ENCODE measurements at regions not wholly inside any gene's neighbourhood (a gene's known extent, or its start where the extent isn't known, plus 50 kb on each side); places are given as distances from the start of the nearest gene placed in this dataset.

GRCh38 chr12:42935756-42936155 is 346.2 kb upstream of the PRICKLE1 start:
- no CpG with 5 or more reads among the region's 2 CpGs for WGBS (ENCODE audit: extremely low coverage, insufficient read length, low lambda C conversion rate)
- H2BK5ac ChIP-seq (ENCODE audit: insufficient read length, low read length): no peak overlapping the region
- no peaks in the 10 kb centered on the region for H3K27me3 ChIP-seq (ENCODE audit: insufficient read depth, low read length)
- H3K79me2 ChIP-seq (ENCODE audit: insufficient read depth, low read length): no peaks in the 10 kb centered on the region
- Mint-ChIP-seq H3K27ac (no peak overlapping the region), H3K4me1 (0 out of 4 replicates have a peak, but pooled peaks cover 0 to 4% of the 10 kb centered on the region in 2 experiments), H3K4me3 (no peak overlapping the region), H3K27me3 (ENCODE audit: low read depth) (no peaks in the 10 kb centered on the region), H3K36me3 (ENCODE audit: insufficient read depth in 1 of 3, low read depth in 3 of 3) (peaks cover 0 to 13% (median 0%) of the 10 kb centered on the region in 3 experiments; a peak in 3 of 7 replicates), H3K9me3 (peaks cover 8 to 14% of the 10 kb centered on the region in 2 experiments; a peak in 4 of 5 replicates)
- H3K4ac ChIP-seq (ENCODE audit: low read depth, low read length): no peak overlapping the region
- no peaks in the 10 kb centered on the region for H3K23me2 ChIP-seq (ENCODE audit: insufficient read length, low read depth, low read length, poor library complexity, severe bottlenecking)
- no peak overlapping the region for H3K9ac ChIP-seq (ENCODE audit: extremely low read depth, insufficient read length, low read length)
- no peaks in the 10 kb centered on the region for H3K79me1 ChIP-seq (ENCODE audit: insufficient read depth, low read depth, low read length, poor library complexity, severe bottlenecking)
- no peaks in the 10 kb centered on the region for H4K20me1 ChIP-seq (ENCODE audit: control insufficient read depth, insufficient read depth, insufficient read length)
- H3K14ac ChIP-seq (ENCODE audit: insufficient read depth, low read length): no peak overlapping the region
- no peak overlapping the region for H4K91ac ChIP-seq (ENCODE audit: insufficient read length, low read depth, low read length)
- DNase-seq: no peak
- no peak overlapping the region for H2BK15ac ChIP-seq (ENCODE audit: low read depth, low read length)
- no peak for TF ChIP-seq CTCF (conservative IDR thresholded peaks at IDR 0.05)
- no peaks in the 10 kb centered on the region for H3K4me1 ChIP-seq (ENCODE audit: insufficient read depth, low read length)
- no peak overlapping the region for H4K5ac ChIP-seq (ENCODE audit: insufficient read length, low read depth, low read length)
- H3K9me3 ChIP-seq (ENCODE audit: control insufficient read depth, low read depth, low read length): no peaks in the 10 kb centered on the region
- no peak overlapping the region for H4K8ac ChIP-seq (replicated peaks; ENCODE audit: insufficient read length, low read depth, low read length)
- H3K23ac ChIP-seq (ENCODE audit: insufficient read length, low read depth, low read length): no peak overlapping the region
- H2BK12ac ChIP-seq (ENCODE audit: insufficient read length, low read depth, low read length): no peak overlapping the region
- no peak overlapping the region for H2AFZ ChIP-seq (ENCODE audit: low read length)
- H3K4me2 ChIP-seq (ENCODE audit: insufficient read depth, insufficient read length, low read length): no peak overlapping the region
- no peak overlapping the region for H2AK5ac ChIP-seq (ENCODE audit: insufficient read length, low read length)
- no peak overlapping the region for H2BK20ac ChIP-seq (ENCODE audit: low read depth, low read length, poor library complexity, severe bottlenecking)
- H3K56ac ChIP-seq (ENCODE audit: insufficient read length, low read depth, low read length): no peak overlapping the region
- H3K18ac ChIP-seq (ENCODE audit: insufficient read length, low read depth, low read length): no peak overlapping the region
- no peak overlapping the region for H2BK120ac ChIP-seq (ENCODE audit: low read depth, low read length, poor library complexity, severe bottlenecking)
- H3K27ac ChIP-seq (ENCODE audit: insufficient read length, low read depth, low read length): no peak overlapping the region
- no peak overlapping the region for H3T11ph ChIP-seq (ENCODE audit: low read length)
